ENCODE measurements at regions not wholly inside any gene's neighbourhood (a gene's known extent, or its start where the extent isn't known, plus 50 kb on each side); places are given as distances from the start of the nearest gene placed in this dataset.

GRCh38 chr14:37655418-37655817 is 60.0 kb downstream of the TTC6 start:
- Histone ChIP-seq H3K4me1 (ENCODE audit: control insufficient read depth in 1 of 2, insufficient read depth in 2 of 2, low read length in 2 of 2) (no peaks in the 10 kb centered on the region), H3K9me3 (replicated peaks in 1 of 2; ENCODE audit: control insufficient read depth in 1 of 2, insufficient read depth in 1 of 2, low read length in 2 of 2) (peaks cover 0 to 3% of the 10 kb centered on the region in 2 donors), H3K9ac (ENCODE audit: insufficient read depth, low read length, poor library complexity, severe bottlenecking) (no peak overlapping the region), H4K20me1 (ENCODE audit: insufficient read depth, low read length) (no peaks in the 10 kb centered on the region), H3K4me2 (replicated peaks; ENCODE audit: extremely low read depth, low read length, poor library complexity, severe bottlenecking) (no peak overlapping the region), H3K4me3 (replicated peaks in 1 of 3; ENCODE audit: low read depth in 2 of 3, low read length in 3 of 3) (no peak overlapping the region), H3K36me3 (replicated peaks in 1 of 2; ENCODE audit: control insufficient read depth in 1 of 2, insufficient read depth in 2 of 2, low read length in 2 of 2) (no peaks in the 10 kb centered on the region), H3K27ac (ENCODE audit: low read depth in 1 of 2, low read length in 2 of 2) (no peak overlapping the region), H3K79me2 (ENCODE audit: insufficient read depth, low read length) (no peaks in the 10 kb centered on the region), H3K27me3 (ENCODE audit: control insufficient read depth in 2 of 2, insufficient read depth in 2 of 2, low read length in 2 of 2) (no peaks in the 10 kb centered on the region), H2AFZ (ENCODE audit: insufficient read depth, low read depth, low read length, poor library complexity, severe bottlenecking) (no peak overlapping the region)
- Mint-ChIP-seq H3K4me1 (no peaks in the 10 kb centered on the region), H3K27me3 (ENCODE audit: low read depth in 3 of 3) (peaks cover 2 to 4% (median 3%) of the 10 kb centered on the region in 3 donors), H3K27ac (no peak overlapping the region), H3K4me3 (no peak overlapping the region), H3K9me3 (peaks cover 0 to 10% (median 4%) of the 10 kb centered on the region in 7 donors), H3K36me3 (no peaks in the 10 kb centered on the region)
- TF ChIP-seq, protein P1, sequence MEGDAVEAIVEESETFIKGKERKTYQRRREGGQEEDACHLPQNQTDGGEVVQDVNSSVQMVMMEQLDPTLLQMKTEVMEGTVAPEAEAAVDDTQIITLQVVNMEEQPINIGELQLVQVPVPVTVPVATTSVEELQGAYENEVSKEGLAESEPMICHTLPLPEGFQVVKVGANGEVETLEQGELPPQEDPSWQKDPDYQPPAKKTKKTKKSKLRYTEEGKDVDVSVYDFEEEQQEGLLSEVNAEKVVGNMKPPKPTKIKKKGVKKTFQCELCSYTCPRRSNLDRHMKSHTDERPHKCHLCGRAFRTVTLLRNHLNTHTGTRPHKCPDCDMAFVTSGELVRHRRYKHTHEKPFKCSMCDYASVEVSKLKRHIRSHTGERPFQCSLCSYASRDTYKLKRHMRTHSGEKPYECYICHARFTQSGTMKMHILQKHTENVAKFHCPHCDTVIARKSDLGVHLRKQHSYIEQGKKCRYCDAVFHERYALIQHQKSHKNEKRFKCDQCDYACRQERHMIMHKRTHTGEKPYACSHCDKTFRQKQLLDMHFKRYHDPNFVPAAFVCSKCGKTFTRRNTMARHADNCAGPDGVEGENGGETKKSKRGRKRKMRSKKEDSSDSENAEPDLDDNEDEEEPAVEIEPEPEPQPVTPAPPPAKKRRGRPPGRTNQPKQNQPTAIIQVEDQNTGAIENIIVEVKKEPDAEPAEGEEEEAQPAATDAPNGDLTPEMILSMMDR (IDR thresholded peaks at IDR 0.05), result no peak
- no peak for DNase-seq
- intact Hi-C loops (cut with micrococcal nuclease), result no loop called here
- WGBS (ENCODE audit: insufficient coverage), result 100% methylated on average over 1 of the region's 1 CpG

DNA sequence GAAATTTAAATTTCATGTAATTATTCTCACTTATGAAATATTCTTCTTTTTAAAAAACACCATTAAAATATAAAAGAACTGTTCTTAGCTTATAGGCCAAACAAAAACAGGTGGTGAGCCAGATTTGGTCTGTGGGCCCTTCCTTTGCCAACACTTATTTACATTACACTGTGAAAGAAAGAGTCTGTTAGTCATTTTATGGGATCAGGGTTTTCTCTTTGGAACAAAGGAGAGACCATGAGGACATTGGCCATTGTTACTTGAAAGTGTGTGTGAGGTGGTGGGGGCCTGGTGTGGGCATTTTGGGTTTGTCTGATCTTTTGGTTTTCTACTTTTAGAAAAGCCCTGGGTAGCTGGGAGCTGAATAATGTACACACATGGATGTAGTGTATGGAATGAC is 62.7 kb downstream of the TTC6 start:
- Histone ChIP-seq H4K20me1 (ENCODE audit: insufficient read depth, low read length) (no peaks in the 10 kb centered on the region), H3K4me2 (replicated peaks; ENCODE audit: extremely low read depth, low read length, poor library complexity, severe bottlenecking) (no peak overlapping the region), H3K4me1 (ENCODE audit: control insufficient read depth in 1 of 2, insufficient read depth in 2 of 2, low read length in 2 of 2) (no peaks in the 10 kb centered on the region), H3K27ac (ENCODE audit: low read depth in 1 of 2, low read length in 2 of 2) (no peak overlapping the region), H3K36me3 (replicated peaks in 1 of 2; ENCODE audit: control insufficient read depth in 1 of 2, insufficient read depth in 2 of 2, low read length in 2 of 2) (no peaks in the 10 kb centered on the region), H3K4me3 (replicated peaks in 1 of 3; ENCODE audit: low read depth in 2 of 3, low read length in 3 of 3) (no peak overlapping the region), H3K9me3 (replicated peaks in 1 of 2; ENCODE audit: control insufficient read depth in 1 of 2, insufficient read depth in 1 of 2, low read length in 2 of 2) (peaks cover 0 to 3% of the 10 kb centered on the region in 2 donors), H3K79me2 (ENCODE audit: insufficient read depth, low read length) (no peaks in the 10 kb centered on the region), H3K9ac (ENCODE audit: insufficient read depth, low read length, poor library complexity, severe bottlenecking) (no peak overlapping the region), H2AFZ (ENCODE audit: insufficient read depth, low read depth, low read length, poor library complexity, severe bottlenecking) (no peak overlapping the region), H3K27me3 (ENCODE audit: control insufficient read depth in 2 of 2, insufficient read depth in 2 of 2, low read length in 2 of 2) (no peaks in the 10 kb centered on the region)
- no peak for DNase-seq
- TF ChIP-seq, protein P1 (IDR thresholded peaks at IDR 0.05), result no peak
- intact Hi-C loops (cut with micrococcal nuclease), result no loop called here
- Mint-ChIP-seq H3K36me3 (no peaks in the 10 kb centered on the region), H3K4me1 (no peaks in the 10 kb centered on the region), H3K9me3 (peaks cover 0 to 11% (median 6%) of the 10 kb centered on the region in 7 donors), H3K27ac (no peak overlapping the region), H3K4me3 (no peak overlapping the region), H3K27me3 (ENCODE audit: low read depth in 3 of 3) (peaks cover 0 to 2% (median 2%) of the 10 kb centered on the region in 3 donors)

All from CD14-positive monocyte (primary cell).